GM12875 (cell line): ENCODE measurements at regions not wholly inside any gene's neighbourhood (a gene's known extent, or its start where the extent isn't known, plus 50 kb on each side); places are given as distances from the start of the nearest gene placed in this dataset.

Experiments used
- H3K4me3 ChIP-seq: one replicate; pipeline ENCODE4 v1.5.1; 2011; ENCODE audit warnings: low read depth, low read length, control low read depth
- TF ChIP-seq, protein P1 (sequence below): IDR thresholded peaks from 2 replicates; pipeline ENCODE4 v1.5.1; 2011; ENCODE audit warnings: low read depth, mild to moderate bottlenecking, control low read depth, inconsistent platforms, low read length, moderate library complexity, borderline replicate concordance; ENCODE audit not compliant: insufficient read depth

GRCh38 chr10:42951486-42952251 lies 125.2 kb upstream of the RET start:
- H3K4me3 ChIP-seq = no peak overlapping the region
- TF ChIP-seq, protein P1, sequence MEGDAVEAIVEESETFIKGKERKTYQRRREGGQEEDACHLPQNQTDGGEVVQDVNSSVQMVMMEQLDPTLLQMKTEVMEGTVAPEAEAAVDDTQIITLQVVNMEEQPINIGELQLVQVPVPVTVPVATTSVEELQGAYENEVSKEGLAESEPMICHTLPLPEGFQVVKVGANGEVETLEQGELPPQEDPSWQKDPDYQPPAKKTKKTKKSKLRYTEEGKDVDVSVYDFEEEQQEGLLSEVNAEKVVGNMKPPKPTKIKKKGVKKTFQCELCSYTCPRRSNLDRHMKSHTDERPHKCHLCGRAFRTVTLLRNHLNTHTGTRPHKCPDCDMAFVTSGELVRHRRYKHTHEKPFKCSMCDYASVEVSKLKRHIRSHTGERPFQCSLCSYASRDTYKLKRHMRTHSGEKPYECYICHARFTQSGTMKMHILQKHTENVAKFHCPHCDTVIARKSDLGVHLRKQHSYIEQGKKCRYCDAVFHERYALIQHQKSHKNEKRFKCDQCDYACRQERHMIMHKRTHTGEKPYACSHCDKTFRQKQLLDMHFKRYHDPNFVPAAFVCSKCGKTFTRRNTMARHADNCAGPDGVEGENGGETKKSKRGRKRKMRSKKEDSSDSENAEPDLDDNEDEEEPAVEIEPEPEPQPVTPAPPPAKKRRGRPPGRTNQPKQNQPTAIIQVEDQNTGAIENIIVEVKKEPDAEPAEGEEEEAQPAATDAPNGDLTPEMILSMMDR = no peak

GRCh38 chr10:42952349-42952748 lies 124.5 kb upstream of the RET start:
- TF ChIP-seq, protein P1 = no peak
- no peak overlapping the region for H3K4me3 ChIP-seq

- TF ChIP-seq, protein P1 = no peak
- H3K4me3 ChIP-seq = no peak overlapping the region
Observed at GRCh38 chr10:42952931-42953683, 123.8 kb upstream of the RET start.

DNA sequence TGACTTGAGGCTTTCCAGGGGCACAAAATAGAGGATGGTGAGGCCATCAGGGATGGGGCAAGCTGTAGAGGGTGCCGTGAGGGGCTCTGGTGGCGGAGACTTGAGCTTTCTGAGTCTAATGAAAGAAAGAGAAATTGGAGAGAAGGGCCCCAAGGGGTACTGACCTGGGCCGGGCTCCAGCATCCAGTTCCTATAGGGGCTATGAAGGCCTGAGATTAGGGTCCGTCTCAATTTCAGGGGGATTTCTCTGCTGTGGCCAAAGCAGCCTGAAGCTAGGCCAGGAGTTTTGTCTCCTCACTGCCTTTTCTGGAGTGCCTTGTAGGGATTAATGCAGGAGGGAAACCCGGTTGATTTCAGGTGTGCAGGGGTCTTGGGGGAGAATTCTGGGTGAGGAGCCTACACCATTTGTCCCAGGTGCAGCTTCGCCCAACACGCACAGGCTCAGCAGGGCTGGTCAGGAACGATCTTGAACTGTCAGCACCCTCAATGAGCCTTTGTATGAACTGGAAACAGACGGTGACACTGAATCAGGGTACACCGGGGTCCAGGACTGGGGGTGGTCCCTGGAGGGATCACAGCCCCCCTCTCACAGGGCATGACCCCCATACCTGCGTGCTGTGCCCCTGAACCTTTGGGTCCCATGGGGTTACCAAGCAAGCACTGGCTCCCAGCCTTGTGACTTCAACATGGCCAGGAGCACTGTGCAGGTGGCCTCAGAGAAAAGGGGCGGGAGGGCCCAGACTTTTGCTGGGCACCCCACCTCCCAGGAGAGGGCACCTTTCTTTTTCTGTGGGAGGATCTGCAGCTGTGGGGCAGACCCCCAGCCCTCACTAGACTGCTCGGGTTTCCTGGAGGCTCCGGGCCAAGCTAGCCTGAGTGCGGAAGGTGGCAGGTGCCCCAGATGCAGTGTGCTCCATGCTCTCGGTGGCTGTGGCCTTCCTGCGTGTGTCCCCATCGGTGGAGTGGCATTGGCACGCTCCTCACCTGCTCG lies 122.9 kb upstream of the RET start:
- TF ChIP-seq, protein P1 = no peak
- H3K4me3 ChIP-seq = no peak overlapping the region

DNA sequence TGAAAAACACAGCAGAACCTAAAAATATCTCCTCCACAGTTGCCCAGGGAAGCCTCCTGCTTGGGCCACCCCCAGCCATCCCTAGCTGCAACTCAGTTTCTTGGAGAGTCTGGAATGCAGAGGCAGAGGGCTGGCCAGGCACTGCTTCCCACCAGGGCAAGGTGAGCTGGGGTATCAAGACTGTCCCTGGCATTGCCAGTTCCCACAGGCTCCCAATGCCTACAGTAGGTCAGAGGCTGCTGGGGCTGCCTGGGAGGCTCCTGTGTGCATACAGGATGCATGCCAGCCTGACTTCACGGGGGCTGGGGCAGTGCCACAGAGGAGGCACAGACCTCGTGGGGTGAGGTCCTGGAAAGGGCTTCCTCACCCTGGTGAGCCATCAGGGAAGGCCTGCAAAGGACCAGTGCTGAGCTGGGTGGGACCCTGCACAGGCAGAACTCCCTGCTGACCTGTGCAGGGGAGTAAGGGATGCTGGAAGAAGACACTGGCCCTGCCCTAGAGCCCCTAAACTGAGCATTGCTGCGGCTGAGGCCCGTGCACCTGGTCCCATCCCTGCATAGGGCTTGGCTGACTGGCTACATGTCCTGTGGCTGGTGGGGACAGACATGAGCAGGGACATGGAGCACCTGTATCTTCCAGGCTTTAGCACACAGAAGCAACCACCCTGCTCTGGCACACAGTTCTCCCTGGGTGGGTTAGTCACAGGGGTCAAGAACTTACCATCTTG lies 121.9 kb upstream of the RET start:
- no peak overlapping the region for H3K4me3 ChIP-seq
- TF ChIP-seq, protein P1 = no peak

GRCh38 chr10:42955493-42955889 lies 121.4 kb upstream of the RET start:
- no peak overlapping the region for H3K4me3 ChIP-seq
- TF ChIP-seq, protein P1 = no peak
